IMR-90 (cell line): ENCODE measurements at regions not wholly inside any gene's neighbourhood (a gene's known extent, or its start where the extent isn't known, plus 50 kb on each side); places are given as distances from the start of the nearest gene placed in this dataset.

Source experiments
- ATAC-seq: fragments of 200-7000 bp; cut with Tn5 transposase; 2 replicates; pipeline ENCODE4 v1.9.1; 2020; ENCODE audit warnings: low read depth, mild to moderate bottlenecking, moderate library complexity
- BruUV-seq: library from RNA; stranded (reverse); fragments of 400-500 nt; replicated peaks from 2 replicates; lab custom pipeline; 2021; lab: Mats Ljungman, UMichigan
- CTCF ChIA-PET: fragments of 300-600 bp; formaldehyde crosslinking; extraction: SDS; loops from one replicate; lab custom pipeline; 2021; ENCODE audit warnings: antibody characterized with exemption; lab: Yijun Ruan, JAX
- POLR2A ChIA-PET: fragments of 300-600 bp; sonication (Branson Sonifier 250); formaldehyde crosslinking; loops from one replicate; lab custom pipeline; 2022; ENCODE audit warnings: antibody characterized with exemption; ENCODE audit not compliant: unreplicated experiment; lab: Charles Lee
- DNase-seq: peaks from one replicate; pipeline ENCODE4 v3.0.0; 2013
- H2AFZ ChIP-seq: replicated peaks from 2 replicates; pipeline ENCODE3; 2013; ENCODE audit warnings: low read length, mild to moderate bottlenecking; ENCODE audit not compliant: poor library complexity
- H2AK5ac ChIP-seq: 2 replicates; pipeline ENCODE4 v1.6.1; 2013; ENCODE audit warnings: low read depth, low read length, inconsistent platforms
- H2AK9ac ChIP-seq: replicated peaks from 2 replicates; pipeline ENCODE3; 2013; ENCODE audit warnings: mild to moderate bottlenecking, low read depth, low read length, moderate library complexity; ENCODE audit not compliant: poor library complexity
- H2BK120ac ChIP-seq: 2 replicates; pipeline ENCODE4 v1.6.1; 2013; ENCODE audit warnings: low read depth, low read length, inconsistent platforms
- H2BK15ac ChIP-seq: 3 replicates; pipeline ENCODE4 v1.6.1; 2013; ENCODE audit warnings: low read depth, low read length, inconsistent platforms
- H2BK20ac ChIP-seq: 2 replicates; pipeline ENCODE4 v1.6.1; 2013; ENCODE audit warnings: low read depth, mild to moderate bottlenecking, inconsistent platforms, low read length, moderate library complexity
- H2BK5ac ChIP-seq: 2 replicates; pipeline ENCODE4 v1.6.1; 2013; ENCODE audit warnings: mild to moderate bottlenecking, low read depth, low read length, inconsistent platforms; ENCODE audit not compliant: poor library complexity, severe bottlenecking
- H3K14ac ChIP-seq: replicated peaks from 2 replicates; pipeline ENCODE4 v1.6.1; 2013; ENCODE audit warnings: low read depth, low read length, inconsistent platforms
- H3K18ac ChIP-seq: 2 replicates; pipeline ENCODE4 v1.6.1; 2013; ENCODE audit warnings: low read depth, low read length, control low read depth
- H3K23ac ChIP-seq: 2 replicates; pipeline ENCODE4 v1.6.1; 2013; ENCODE audit warnings: low read depth, low read length, inconsistent platforms
- H3K27ac ChIP-seq: 2 replicates; pipeline ENCODE4 v1.5.1; 2013; ENCODE audit warnings: mild to moderate bottlenecking, control low read depth, low read length; ENCODE audit not compliant: insufficient read depth
- H3K27me3 ChIP-seq: 2 replicates; pipeline ENCODE4 v1.6.1; 2013; ENCODE audit warnings: low read length; ENCODE audit not compliant: control insufficient read depth, insufficient read depth
- H3K36me3 ChIP-seq: 2 replicates; pipeline ENCODE4 v1.6.1; 2013; ENCODE audit warnings: low read length, mixed read lengths; ENCODE audit not compliant: control insufficient read depth, insufficient read depth
- H3K4ac ChIP-seq: 2 replicates; pipeline ENCODE4 v1.6.1; 2013; ENCODE audit warnings: low read depth, low read length, inconsistent platforms
- H3K4me1 ChIP-seq: 2 replicates; pipeline ENCODE4 v1.6.1; 2013; ENCODE audit warnings: low read length, mixed read lengths; ENCODE audit not compliant: control insufficient read depth, insufficient read depth
- H3K4me2 ChIP-seq: 2 replicates; pipeline ENCODE4 v1.6.1; 2013; ENCODE audit warnings: low read depth, mild to moderate bottlenecking, control low read depth, low read length, moderate library complexity
- H3K4me3 ChIP-seq: 2 replicates; pipeline ENCODE4 v1.5.1; 2013; ENCODE audit warnings: low read depth, mild to moderate bottlenecking, control low read depth, low read length, moderate library complexity; ENCODE audit not compliant: insufficient read depth
- H3K56ac ChIP-seq: 2 replicates; pipeline ENCODE4 v1.6.1; 2013; ENCODE audit warnings: low read length, inconsistent platforms; ENCODE audit not compliant: insufficient read depth; ENCODE audit errors: extremely low read depth
- H3K79me1 ChIP-seq, 2 experiments: 2 replicates each; pipeline ENCODE4 v1.6.1; 2013; ENCODE audit warnings: low read length in 2 of 2, inconsistent platforms in 1 of 2, low read depth in 1 of 2
- H3K9ac ChIP-seq: 2 replicates; pipeline ENCODE4 v1.6.1; 2013; ENCODE audit warnings: low read depth, low read length, control low read depth
- H3K9me1 ChIP-seq: 2 replicates; pipeline ENCODE4 v1.6.1; 2013; ENCODE audit warnings: low read length, inconsistent platforms; ENCODE audit not compliant: insufficient read depth
- H3K9me3 ChIP-seq: 2 replicates; pipeline ENCODE4 v1.6.1; 2013; ENCODE audit warnings: low read length; ENCODE audit not compliant: control insufficient read depth, insufficient read depth
- H4K20me1 ChIP-seq: 2 replicates; pipeline ENCODE4 v1.6.1; 2013; ENCODE audit warnings: low read length, inconsistent platforms; ENCODE audit not compliant: insufficient read depth
- H4K5ac ChIP-seq: 2 replicates; pipeline ENCODE4 v1.6.1; 2013; ENCODE audit warnings: mild to moderate bottlenecking, low read depth, low read length, control low read depth
- H4K8ac ChIP-seq, 2 experiments: 2 replicates each; pipeline ENCODE4 v1.6.1; 2013; ENCODE audit warnings: low read depth in 2 of 2, low read length in 2 of 2, control low read depth in 1 of 2, inconsistent platforms in 1 of 2
- H4K91ac ChIP-seq: 2 replicates; pipeline ENCODE4 v1.6.1; 2013; ENCODE audit warnings: low read depth, low read length, inconsistent platforms; ENCODE audit not compliant: insufficient read depth
- BHLHE40 ChIP-seq: fragments of 150-350 bp; IDR thresholded peaks from 2 replicates; pipeline ENCODE4 v1.6.1; 2016; ENCODE audit warnings: mild to moderate bottlenecking, low read depth, low read length
- CEBPB ChIP-seq: IDR thresholded peaks from 2 replicates; pipeline ENCODE4 v1.6.1; 2012; ENCODE audit warnings: low read depth, low read length, improper control_type of control experiment
- CHD1 ChIP-seq: IDR thresholded peaks from 2 replicates; pipeline ENCODE4 v1.6.1; 2012; ENCODE audit warnings: low read depth, low read length, improper control_type of control experiment
- CTCF ChIP-seq: conservative IDR thresholded peaks from 2 replicates; pipeline ENCODE4 v1.5.1; 2012; ENCODE audit warnings: mild to moderate bottlenecking, low read depth, low read length, improper control_type of control experiment
- ELK1 ChIP-seq: fragments of 150-350 bp; IDR thresholded peaks from 2 replicates; pipeline ENCODE4 v1.6.1; 2016; ENCODE audit warnings: low read depth, mild to moderate bottlenecking, low read length, moderate library complexity, borderline replicate concordance
- FOS ChIP-seq: fragments of 150-350 bp; IDR thresholded peaks from 2 replicates; pipeline ENCODE4 v1.6.1; 2016; ENCODE audit warnings: low read depth, low read length
- MAZ ChIP-seq: IDR thresholded peaks from 2 replicates; pipeline ENCODE4 v1.6.1; 2012; ENCODE audit warnings: low read depth, mild to moderate bottlenecking, low read length, improper control_type of control experiment, moderate library complexity, borderline replicate concordance
- MXI1 ChIP-seq: IDR thresholded peaks from 2 replicates; pipeline ENCODE4 v1.6.1; 2012; ENCODE audit warnings: low read depth, mild to moderate bottlenecking, low read length, moderate library complexity, borderline replicate concordance
- NFE2L2 ChIP-seq: fragments of 150-350 bp; IDR thresholded peaks from 2 replicates; pipeline ENCODE4 v1.6.1; 2016; ENCODE audit warnings: low read depth, mild to moderate bottlenecking, low read length
- POLR2A ChIP-seq: IDR thresholded peaks from 2 replicates; pipeline ENCODE4 v1.6.1; 2012; ENCODE audit warnings: mild to moderate bottlenecking, low read depth, low read length
- RAD21 ChIP-seq: IDR thresholded peaks from 2 replicates; pipeline ENCODE4 v1.6.1; 2012; ENCODE audit warnings: low read length, improper control_type of control experiment
- RCOR1 ChIP-seq: IDR thresholded peaks from 2 replicates; pipeline ENCODE4 v1.6.1; 2012; ENCODE audit warnings: mild to moderate bottlenecking, low read length, improper control_type of control experiment; ENCODE audit not compliant: insufficient replicate concordance
- RFX5 ChIP-seq: IDR thresholded peaks from 2 replicates; pipeline ENCODE4 v1.8.0; 2012; ENCODE audit warnings: low read depth, mild to moderate bottlenecking, low read length, moderate library complexity
- SMC3 ChIP-seq: fragments of 150-350 bp; IDR thresholded peaks from 2 replicates; pipeline ENCODE4 v1.6.1; 2016; ENCODE audit warnings: low read depth, mild to moderate bottlenecking, antibody characterized with exemption, low read length, moderate library complexity
- USF2 ChIP-seq: fragments of 150-350 bp; IDR thresholded peaks from 2 replicates; pipeline ENCODE4 v1.6.1; 2017; ENCODE audit warnings: mild to moderate bottlenecking, antibody characterized with exemption, low read length, low read depth
- WGBS, 2 experiments: methylation state at CpG; one replicate each; pipeline versions ENCODE4 v1.1.5 to v1.1.7; 2013; ENCODE audit warnings: missing lambda C conversion rate in 2 of 2; ENCODE audit not compliant: insufficient read length in 1 of 2; ENCODE audit errors: extremely low coverage in 2 of 2; 5-methylcytosine and 5-hydroxymethylcytosine counted together
- dilution Hi-C: fragments of 300-500 bp; cut with HindIII; formaldehyde crosslinking; loops from one replicate; pipeline ENCODE4 v1.14.3; 2018; ENCODE audit warnings: low sequenced_read_pairs; ENCODE audit not compliant: unreplicated experiment
- in situ Hi-C: fragments of 300-500 bp; cut with MboI; formaldehyde crosslinking; loops from 3 replicates; pipeline ENCODE4 v1.14.3; 2019; ENCODE audit warnings: low sequenced_read_pairs, inconsistent platforms, mixed read lengths
- intact Hi-C: fragments of 100-400 bp; cut with micrococcal nuclease; formaldehyde crosslinking; loops from 2 replicates; pipeline ENCODE4 v1.10.0; 2022

- ChIA-PET POLR2A (no interaction called here), CTCF (no interaction called here)
- Histone ChIP-seq H3K4me3 (no peak overlapping the region), H4K91ac (no peak overlapping the region), H3K56ac (no peak overlapping the region), H3K36me3 (no peaks in the 10 kb centered on the region), H3K14ac (no peak overlapping the region), H3K4me2 (no peak overlapping the region), H2BK20ac (no peak overlapping the region), H4K20me1 (no peaks in the 10 kb centered on the region), H2BK120ac (no peak overlapping the region), H3K4me1 (no peaks in the 10 kb centered on the region), H3K4ac (no peak overlapping the region), H3K9me1 (no peaks in the 10 kb centered on the region), H4K5ac (no peak overlapping the region), H3K9me3 (no peaks in the 10 kb centered on the region), H3K27ac (no peak overlapping the region), H3K79me1 (no peaks in the 10 kb centered on the region), H2BK5ac (no peak overlapping the region), H2AK5ac (no peak overlapping the region), H2AK9ac (peak overlapping the region; percentile 55), H3K23ac (no peak overlapping the region), H2AFZ (no peak overlapping the region), H3K27me3 (no peaks in the 10 kb centered on the region), H2BK15ac (no peak overlapping the region), H3K18ac (no peak overlapping the region), H4K8ac (no peak overlapping the region), H3K9ac (no peak overlapping the region)
- in situ Hi-C loops (no loop called here), dilution Hi-C loops (no loop called here), intact Hi-C loops (no loop called here)
- 90% methylated on average over 2 of the region's 21 CpGs; no CpG with 5 or more reads in 1 of the 2 experiments for WGBS, 2 experiments
- no peak for ATAC-seq
- no peak for TF ChIP-seq RAD21
- no peak for TF ChIP-seq RFX5
- TF ChIP-seq CTCF = no peak
- no peak for TF ChIP-seq MXI1
- TF ChIP-seq USF2 = no peak
- no peak for TF ChIP-seq CHD1
- no peak for TF ChIP-seq CEBPB
- TF ChIP-seq NFE2L2 = no peak
- no peak for TF ChIP-seq SMC3
- TF ChIP-seq BHLHE40 = no peak
- no peak for TF ChIP-seq MAZ
- no peak for TF ChIP-seq POLR2A
- no peak for TF ChIP-seq RCOR1
- TF ChIP-seq ELK1 = no peak
- no peak for TF ChIP-seq FOS
- BruUV-seq = no TSS peak
- no peak for DNase-seq
Measured at GRCh38 chr4:19455850-19456602, 795.7 kb upstream of the SLIT2 start.
